ENCODE measurements at regions not wholly inside any gene's neighbourhood (a gene's known extent, or its start where the extent isn't known, plus 50 kb on each side); places are given as distances from the start of the nearest gene placed in this dataset.

DNA sequence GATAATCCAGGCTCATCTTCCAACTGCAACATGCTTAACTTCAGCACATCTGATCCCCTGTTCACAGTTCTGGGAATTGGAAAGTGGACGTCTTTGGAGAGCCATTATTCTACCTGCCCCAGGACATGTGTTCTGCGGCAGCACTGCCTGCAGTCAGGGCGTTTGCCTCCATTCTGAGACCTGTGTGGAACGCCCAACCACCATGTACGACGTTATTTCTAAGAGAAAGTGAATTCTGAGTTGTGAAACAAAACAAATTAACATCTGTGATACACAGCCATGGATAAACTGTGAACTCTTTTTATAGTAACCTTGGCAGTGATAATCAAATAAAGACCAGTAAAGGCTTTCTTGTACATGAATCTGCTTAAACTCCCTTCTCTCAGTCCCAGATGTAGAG, 195.8 kb downstream of the AASDH start:
- no peak for TF ChIP-seq EZH2phosphoT487 (IDR thresholded peaks at IDR 0.05)
- TF ChIP-seq, protein P1, sequence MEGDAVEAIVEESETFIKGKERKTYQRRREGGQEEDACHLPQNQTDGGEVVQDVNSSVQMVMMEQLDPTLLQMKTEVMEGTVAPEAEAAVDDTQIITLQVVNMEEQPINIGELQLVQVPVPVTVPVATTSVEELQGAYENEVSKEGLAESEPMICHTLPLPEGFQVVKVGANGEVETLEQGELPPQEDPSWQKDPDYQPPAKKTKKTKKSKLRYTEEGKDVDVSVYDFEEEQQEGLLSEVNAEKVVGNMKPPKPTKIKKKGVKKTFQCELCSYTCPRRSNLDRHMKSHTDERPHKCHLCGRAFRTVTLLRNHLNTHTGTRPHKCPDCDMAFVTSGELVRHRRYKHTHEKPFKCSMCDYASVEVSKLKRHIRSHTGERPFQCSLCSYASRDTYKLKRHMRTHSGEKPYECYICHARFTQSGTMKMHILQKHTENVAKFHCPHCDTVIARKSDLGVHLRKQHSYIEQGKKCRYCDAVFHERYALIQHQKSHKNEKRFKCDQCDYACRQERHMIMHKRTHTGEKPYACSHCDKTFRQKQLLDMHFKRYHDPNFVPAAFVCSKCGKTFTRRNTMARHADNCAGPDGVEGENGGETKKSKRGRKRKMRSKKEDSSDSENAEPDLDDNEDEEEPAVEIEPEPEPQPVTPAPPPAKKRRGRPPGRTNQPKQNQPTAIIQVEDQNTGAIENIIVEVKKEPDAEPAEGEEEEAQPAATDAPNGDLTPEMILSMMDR (IDR thresholded peaks at IDR 0.05), result no peak
